HCT116 (cell line): ENCODE measurements at regions not wholly inside any gene's neighbourhood (a gene's known extent, or its start where the extent isn't known, plus 50 kb on each side); places are given as distances from the start of the nearest gene placed in this dataset.

ENCODE experiments used
- ATAC-seq: fragments of 200-7000 bp; cut with Tn5 transposase; 2 replicates; pipeline ENCODE4 v1.9.1; 2020; ENCODE audit warnings: mild to moderate bottlenecking, moderate library complexity
- BruUV-seq: library from RNA; stranded (reverse); fragments of 400-500 nt; replicated peaks from 2 replicates; lab custom pipeline; 2021; lab: Mats Ljungman, UMichigan
- CTCF ChIA-PET: fragments of 300-600 bp; sonication (Branson Sonifier 250); formaldehyde crosslinking; loops from one replicate; lab custom pipeline; 2021; ENCODE audit warnings: antibody characterized with exemption; lab: Charles Lee
- POLR2A ChIA-PET: fragments of 300-600, 350-600 bp; sonication (Branson Sonifier 250); formaldehyde crosslinking; loops from one replicate; lab custom pipeline; 2021; ENCODE audit warnings: antibody characterized with exemption; lab: Charles Lee
- RAD21 ChIA-PET, 2 experiments: fragments of 300-600 bp; sonication (Branson Sonifier 250); formaldehyde crosslinking; loops; one replicate each; lab custom pipeline; 2023; ENCODE audit warnings: low total read pairs in 2 of 2; ENCODE audit not compliant: uncharacterized antibody in 2 of 2, unreplicated experiment in 2 of 2, low non-redundant PET in 1 of 2; lab: Charles Lee
- DNase-seq: peaks from one replicate; pipeline ENCODE4 v3.0.0-alpha.2; 2010; ENCODE audit warnings: low read depth, low spot score
- H2AFZ ChIP-seq: fragments of 200-600 bp; shearing (Covaris generic), sonication (generic); 2 replicates; pipeline ENCODE4 v1.6.1; 2017; ENCODE audit warnings: low read depth, mixed run types, mixed read lengths, antibody characterized with exemption, low read length; ENCODE audit not compliant: poor library complexity, severe bottlenecking
- H3K27ac ChIP-seq: 2 replicates; pipeline ENCODE4 v1.5.1; 2012; ENCODE audit warnings: low read depth, low read length
- H3K27me3 ChIP-seq: fragments of 200-600 bp; sonication (generic); 2 replicates; pipeline ENCODE4 v1.6.1; 2016; ENCODE audit warnings: mixed run types, low read length, mixed read lengths; ENCODE audit not compliant: insufficient read depth
- H3K36me3 ChIP-seq, 2 experiments: fragments of 200-500 bp in 1 of 2; fragments of 200-600 bp in 1 of 2; sonication (Bioruptor generic) in 1 of 2; sonication (generic) in 1 of 2; 2 replicates each; pipeline versions ENCODE4 v1.5.1 to v1.6.1; 2014 to 2016; ENCODE audit warnings: low read length in 2 of 2, inconsistent platforms in 1 of 2, mixed read lengths in 1 of 2, mixed run types in 1 of 2; ENCODE audit not compliant: insufficient read depth in 2 of 2, control insufficient read depth in 1 of 2
- H3K4me1 ChIP-seq, 2 experiments: fragments of 200-600 bp in 1 of 2; sonication (generic) in 1 of 2; 2 replicates each; pipeline versions ENCODE4 v1.5.1 to v1.6.1; 2012 to 2017; ENCODE audit warnings: low read length in 2 of 2, inconsistent platforms in 1 of 2, mild to moderate bottlenecking in 1 of 2, mixed read lengths in 1 of 2, mixed run types in 1 of 2, moderate library complexity in 1 of 2; ENCODE audit not compliant: insufficient read depth in 2 of 2, control insufficient read depth in 1 of 2
- H3K4me2 ChIP-seq: fragments of 200-600 bp; sonication (generic); 2 replicates; pipeline ENCODE4 v1.6.1; 2017; ENCODE audit warnings: mixed run types, low read length, mixed read lengths
- H3K4me3 ChIP-seq, 2 experiments: fragments of 200-600 bp in 1 of 2; sonication (generic) in 1 of 2; replicated peaks in 1 of 2; 2 replicates each; pipeline ENCODE4 v1.5.1; 2011 to 2016; ENCODE audit warnings: low read length in 2 of 2, control low read depth in 1 of 2, low read depth in 1 of 2, mild to moderate bottlenecking in 1 of 2, mixed read lengths in 1 of 2, mixed run types in 1 of 2
- H3K79me2 ChIP-seq: fragments of 200-600 bp; sonication (generic); 2 replicates; pipeline ENCODE4 v1.6.1; 2017; ENCODE audit warnings: mild to moderate bottlenecking, mixed run types, low read length, moderate library complexity, mixed read lengths; ENCODE audit not compliant: insufficient read depth
- H3K9ac ChIP-seq: fragments of 200-600 bp; sonication (generic); 2 replicates; pipeline ENCODE4 v1.6.1; 2016; ENCODE audit warnings: low read length, mixed read lengths
- H3K9me2 ChIP-seq: fragments of 200-600 bp; sonication (generic), shearing (Covaris generic); 2 replicates; pipeline ENCODE4 v1.6.1; 2017; ENCODE audit warnings: mixed run types, mild to moderate bottlenecking, moderate library complexity; ENCODE audit not compliant: insufficient read depth
- H3K9me3 ChIP-seq, 2 experiments: fragments of 200-500 bp in 1 of 2; fragments of 200-600 bp in 1 of 2; sonication (Bioruptor generic) in 1 of 2; sonication (generic) in 1 of 2; 2 replicates each; pipeline ENCODE4 v1.6.1; 2014 to 2017; ENCODE audit warnings: low read length in 2 of 2, mixed read lengths in 2 of 2, inconsistent platforms in 1 of 2, low read depth in 1 of 2, mild to moderate bottlenecking in 1 of 2, mixed run types in 1 of 2, moderate library complexity in 1 of 2; ENCODE audit not compliant: control insufficient read depth in 1 of 2, insufficient read depth in 1 of 2
- H4K20me1 ChIP-seq: fragments of 200-600 bp; sonication (generic), shearing (Covaris generic); 2 replicates; pipeline ENCODE4 v1.6.1; 2017; ENCODE audit warnings: mixed run types, mild to moderate bottlenecking, moderate library complexity; ENCODE audit not compliant: insufficient read depth
- EZH2phosphoT487 ChIP-seq: fragments of 200-600 bp; IDR thresholded peaks from 2 replicates; pipeline ENCODE4 v1.6.1; 2018; ENCODE audit warnings: antibody characterized with exemption, borderline replicate concordance
- JUND ChIP-seq: IDR thresholded peaks from 2 replicates; pipeline ENCODE4 v1.6.1; 2012
- POLR2A ChIP-seq: IDR thresholded peaks from 2 replicates; pipeline ENCODE4 v1.7.0; 2011; ENCODE audit warnings: borderline replicate concordance; ENCODE audit not compliant: insufficient read depth, insufficient read length; ENCODE audit errors: extremely low read depth
- intact Hi-C: fragments of 100-400 bp; cut with micrococcal nuclease; formaldehyde crosslinking; loops from 2 replicates; pipeline ENCODE4 v1.10.0; 2022
- TF ChIP-seq, protein P1 (sequence below): IDR thresholded peaks from 2 replicates; pipeline ENCODE4 v1.6.1; 2012
- TF ChIP-seq, protein P2 (sequence below), 3 experiments: fragments of 200-600 bp in 1 of 3; sonication (generic) in 1 of 3; IDR thresholded peaks in 2 of 3; conservative IDR thresholded peaks in 1 of 3; 2 replicates each; pipeline ENCODE4 v1.5.1; 2012 to 2017; ENCODE audit warnings: low read depth in 2 of 3, low read length in 2 of 3, antibody characterized with exemption in 1 of 3, borderline replicate concordance in 1 of 3, control low read depth in 1 of 3, mild to moderate bottlenecking in 1 of 3, mixed read lengths in 1 of 3, mixed run types in 1 of 3, moderate library complexity in 1 of 3; ENCODE audit not compliant: insufficient read depth in 1 of 3
- TF ChIP-seq, protein P3 (sequence below): IDR thresholded peaks from 2 replicates; pipeline ENCODE4 v1.6.1; 2012; ENCODE audit warnings: low read depth

DNA sequence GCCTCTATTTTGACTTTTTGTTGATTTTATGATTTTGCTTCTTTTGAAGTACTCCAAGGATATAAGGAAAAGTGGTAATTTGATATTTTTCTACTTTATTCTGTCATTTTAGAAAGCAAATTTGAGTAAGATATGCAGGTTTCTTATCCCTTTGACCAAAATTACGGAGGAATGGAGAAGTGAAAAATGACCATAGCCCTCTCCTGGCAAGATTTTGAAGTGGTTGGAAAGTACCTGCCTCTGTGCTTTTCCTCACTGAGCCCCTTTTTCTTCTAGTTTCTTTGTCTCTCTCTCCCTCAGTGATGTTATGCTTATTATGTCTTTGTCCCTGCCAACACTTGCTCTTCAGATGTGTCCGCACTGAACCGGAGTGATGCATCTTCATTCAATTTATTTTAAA is 898.1 kb downstream of the EPHA4 start:
- Histone ChIP-seq H2AFZ (no peak overlapping the region), H3K27ac (no peak overlapping the region), H3K9me2 (no peaks in the 10 kb centered on the region), H4K20me1 (no peaks in the 10 kb centered on the region), H3K36me3 (no peaks in the 10 kb centered on the region), H3K9me3 (no peaks in the 10 kb centered on the region), H3K79me2 (no peaks in the 10 kb centered on the region), H3K4me2 (no peak overlapping the region), H3K4me1 (no peaks in the 10 kb centered on the region), H3K27me3 (no peaks in the 10 kb centered on the region), H3K9ac (no peak overlapping the region), H3K4me3 (no peak overlapping the region)
- DNase-seq = no peak
- POLR2A ChIA-PET = no interaction called here
- TF ChIP-seq, protein P1, sequence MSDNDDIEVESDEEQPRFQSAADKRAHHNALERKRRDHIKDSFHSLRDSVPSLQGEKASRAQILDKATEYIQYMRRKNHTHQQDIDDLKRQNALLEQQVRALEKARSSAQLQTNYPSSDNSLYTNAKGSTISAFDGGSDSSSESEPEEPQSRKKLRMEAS = no peak
- TF ChIP-seq, protein P2, sequence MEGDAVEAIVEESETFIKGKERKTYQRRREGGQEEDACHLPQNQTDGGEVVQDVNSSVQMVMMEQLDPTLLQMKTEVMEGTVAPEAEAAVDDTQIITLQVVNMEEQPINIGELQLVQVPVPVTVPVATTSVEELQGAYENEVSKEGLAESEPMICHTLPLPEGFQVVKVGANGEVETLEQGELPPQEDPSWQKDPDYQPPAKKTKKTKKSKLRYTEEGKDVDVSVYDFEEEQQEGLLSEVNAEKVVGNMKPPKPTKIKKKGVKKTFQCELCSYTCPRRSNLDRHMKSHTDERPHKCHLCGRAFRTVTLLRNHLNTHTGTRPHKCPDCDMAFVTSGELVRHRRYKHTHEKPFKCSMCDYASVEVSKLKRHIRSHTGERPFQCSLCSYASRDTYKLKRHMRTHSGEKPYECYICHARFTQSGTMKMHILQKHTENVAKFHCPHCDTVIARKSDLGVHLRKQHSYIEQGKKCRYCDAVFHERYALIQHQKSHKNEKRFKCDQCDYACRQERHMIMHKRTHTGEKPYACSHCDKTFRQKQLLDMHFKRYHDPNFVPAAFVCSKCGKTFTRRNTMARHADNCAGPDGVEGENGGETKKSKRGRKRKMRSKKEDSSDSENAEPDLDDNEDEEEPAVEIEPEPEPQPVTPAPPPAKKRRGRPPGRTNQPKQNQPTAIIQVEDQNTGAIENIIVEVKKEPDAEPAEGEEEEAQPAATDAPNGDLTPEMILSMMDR (IDR thresholded peaks at IDR 0.05 in 2 of 3, conservative IDR thresholded peaks at IDR 0.05 in 1 of 3; ENCODE audit: borderline replicate concordance in 1 of 3, insufficient read depth in 1 of 3, low read depth in 2 of 3, low read length in 2 of 3) = 0 out of 6 replicates have a peak, but pooled peaks of 1 of the 3 experiments have one; percentile 18
- TF ChIP-seq POLR2A (no peak), EZH2phosphoT487 (no peak), JUND (no peak)
- TF ChIP-seq, protein P3, sequence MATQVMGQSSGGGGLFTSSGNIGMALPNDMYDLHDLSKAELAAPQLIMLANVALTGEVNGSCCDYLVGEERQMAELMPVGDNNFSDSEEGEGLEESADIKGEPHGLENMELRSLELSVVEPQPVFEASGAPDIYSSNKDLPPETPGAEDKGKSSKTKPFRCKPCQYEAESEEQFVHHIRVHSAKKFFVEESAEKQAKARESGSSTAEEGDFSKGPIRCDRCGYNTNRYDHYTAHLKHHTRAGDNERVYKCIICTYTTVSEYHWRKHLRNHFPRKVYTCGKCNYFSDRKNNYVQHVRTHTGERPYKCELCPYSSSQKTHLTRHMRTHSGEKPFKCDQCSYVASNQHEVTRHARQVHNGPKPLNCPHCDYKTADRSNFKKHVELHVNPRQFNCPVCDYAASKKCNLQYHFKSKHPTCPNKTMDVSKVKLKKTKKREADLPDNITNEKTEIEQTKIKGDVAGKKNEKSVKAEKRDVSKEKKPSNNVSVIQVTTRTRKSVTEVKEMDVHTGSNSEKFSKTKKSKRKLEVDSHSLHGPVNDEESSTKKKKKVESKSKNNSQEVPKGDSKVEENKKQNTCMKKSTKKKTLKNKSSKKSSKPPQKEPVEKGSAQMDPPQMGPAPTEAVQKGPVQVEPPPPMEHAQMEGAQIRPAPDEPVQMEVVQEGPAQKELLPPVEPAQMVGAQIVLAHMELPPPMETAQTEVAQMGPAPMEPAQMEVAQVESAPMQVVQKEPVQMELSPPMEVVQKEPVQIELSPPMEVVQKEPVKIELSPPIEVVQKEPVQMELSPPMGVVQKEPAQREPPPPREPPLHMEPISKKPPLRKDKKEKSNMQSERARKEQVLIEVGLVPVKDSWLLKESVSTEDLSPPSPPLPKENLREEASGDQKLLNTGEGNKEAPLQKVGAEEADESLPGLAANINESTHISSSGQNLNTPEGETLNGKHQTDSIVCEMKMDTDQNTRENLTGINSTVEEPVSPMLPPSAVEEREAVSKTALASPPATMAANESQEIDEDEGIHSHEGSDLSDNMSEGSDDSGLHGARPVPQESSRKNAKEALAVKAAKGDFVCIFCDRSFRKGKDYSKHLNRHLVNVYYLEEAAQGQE = no peak
- no peak for ATAC-seq
- CTCF ChIA-PET = no interaction called here
- RAD21 ChIA-PET = no interaction called here
- BruUV-seq = no TSS peak
- intact Hi-C loops = no loop called here
